Skeletal muscle satellite cell (primary cell): ENCODE measurements at regions not wholly inside any gene's neighbourhood (a gene's known extent, or its start where the extent isn't known, plus 50 kb on each side); places are given as distances from the start of the nearest gene placed in this dataset.

Experiments
- H3K27me3 ChIP-seq: 2 replicates; pipeline ENCODE4 v1.7.0; 2013; ENCODE audit warnings: low read length; ENCODE audit not compliant: control insufficient read depth, insufficient read depth
- H3K36me3 ChIP-seq: 2 replicates; pipeline ENCODE4 v1.7.0; 2013; ENCODE audit warnings: mild to moderate bottlenecking, control low read depth, low read length; ENCODE audit not compliant: insufficient read depth
- H3K4me1 ChIP-seq: 2 replicates; pipeline ENCODE4 v1.7.0; 2013; ENCODE audit warnings: low read length; ENCODE audit not compliant: control insufficient read depth, insufficient read depth
- H3K4me2 ChIP-seq: 2 replicates; pipeline ENCODE4 v1.7.0; 2013; ENCODE audit warnings: mild to moderate bottlenecking, low read length
- H3K4me3 ChIP-seq: 2 replicates; pipeline ENCODE4 v1.7.0; 2013; ENCODE audit warnings: low read length
- H3K9ac ChIP-seq: 2 replicates; pipeline ENCODE4 v1.7.0; 2013; ENCODE audit warnings: mild to moderate bottlenecking, low read depth, low read length, moderate library complexity
- H3K9me3 ChIP-seq: replicated peaks from 2 replicates; pipeline ENCODE4 v1.7.0; 2013; ENCODE audit warnings: mild to moderate bottlenecking, control low read depth, low read length

- H3K9ac ChIP-seq: no peak overlapping the region
- no peak overlapping the region for H3K4me2 ChIP-seq
- H3K9me3 ChIP-seq: no peaks in the 10 kb centered on the region
- H3K27me3 ChIP-seq: no peaks in the 10 kb centered on the region
- no peaks in the 10 kb centered on the region for H3K4me1 ChIP-seq
- no peak overlapping the region for H3K4me3 ChIP-seq
- H3K36me3 ChIP-seq: no peaks in the 10 kb centered on the region
Measured at GRCh38 chr4:19126903-19127302, 1105.3 kb upstream of the LCORL start.

GRCh38 chr4:19123681-19124080, 1102.1 kb upstream of the LCORL start:
- Histone ChIP-seq H3K4me1 (no peaks in the 10 kb centered on the region), H3K4me2 (no peak overlapping the region), H3K9me3 (no peaks in the 10 kb centered on the region), H3K9ac (no peak overlapping the region), H3K27me3 (no peaks in the 10 kb centered on the region), H3K4me3 (no peak overlapping the region), H3K36me3 (no peaks in the 10 kb centered on the region)

- no peaks in the 10 kb centered on the region for H3K27me3 ChIP-seq
- H3K9me3 ChIP-seq: no peaks in the 10 kb centered on the region
- H3K4me2 ChIP-seq: no peak overlapping the region
- H3K4me1 ChIP-seq: no peaks in the 10 kb centered on the region
- no peak overlapping the region for H3K9ac ChIP-seq
- no peaks in the 10 kb centered on the region for H3K36me3 ChIP-seq
- no peak overlapping the region for H3K4me3 ChIP-seq
Measured at GRCh38 chr4:19119904-19120560, 1098.5 kb upstream of the LCORL start.

GRCh38 chr4:19117022-19117421, 1095.5 kb upstream of the LCORL start:
- Histone ChIP-seq H3K9me3 (no peaks in the 10 kb centered on the region), H3K4me3 (no peak overlapping the region), H3K9ac (no peak overlapping the region), H3K36me3 (no peaks in the 10 kb centered on the region), H3K4me2 (no peak overlapping the region), H3K4me1 (no peaks in the 10 kb centered on the region), H3K27me3 (no peaks in the 10 kb centered on the region)

GRCh38 chr4:19104176-19104575, 1082.6 kb upstream of the LCORL start:
- Histone ChIP-seq H3K9me3 (no peaks in the 10 kb centered on the region), H3K4me2 (no peak overlapping the region), H3K4me3 (no peak overlapping the region), H3K36me3 (no peaks in the 10 kb centered on the region), H3K4me1 (no peaks in the 10 kb centered on the region), H3K9ac (no peak overlapping the region), H3K27me3 (no peaks in the 10 kb centered on the region)

- Histone ChIP-seq H3K27me3 (no peaks in the 10 kb centered on the region), H3K4me3 (no peak overlapping the region), H3K4me1 (no peaks in the 10 kb centered on the region), H3K36me3 (no peaks in the 10 kb centered on the region), H3K9ac (no peak overlapping the region), H3K9me3 (no peaks in the 10 kb centered on the region), H3K4me2 (no peak overlapping the region)
Measured at GRCh38 chr4:19095491-19096046, 1074.0 kb upstream of the LCORL start.

GRCh38 chr4:19093951-19094350, 1072.4 kb upstream of the LCORL start:
- H3K4me3 ChIP-seq: no peak overlapping the region
- no peaks in the 10 kb centered on the region for H3K27me3 ChIP-seq

GRCh38 chr4:19092797-19093196, 1071.2 kb upstream of the LCORL start:
- Histone ChIP-seq H3K9me3 (no peaks in the 10 kb centered on the region), H3K27me3 (no peaks in the 10 kb centered on the region), H3K4me2 (no peak overlapping the region), H3K9ac (no peak overlapping the region), H3K4me1 (no peaks in the 10 kb centered on the region), H3K36me3 (no peaks in the 10 kb centered on the region), H3K4me3 (no peak overlapping the region)

More at GRCh38 chr4:19093951-19094350, 1072.4 kb upstream of the LCORL start:
- Histone ChIP-seq H3K9me3 (no peaks in the 10 kb centered on the region), H3K9ac (no peak overlapping the region), H3K4me2 (no peak overlapping the region), H3K4me1 (no peaks in the 10 kb centered on the region), H3K36me3 (no peaks in the 10 kb centered on the region)

DNA sequence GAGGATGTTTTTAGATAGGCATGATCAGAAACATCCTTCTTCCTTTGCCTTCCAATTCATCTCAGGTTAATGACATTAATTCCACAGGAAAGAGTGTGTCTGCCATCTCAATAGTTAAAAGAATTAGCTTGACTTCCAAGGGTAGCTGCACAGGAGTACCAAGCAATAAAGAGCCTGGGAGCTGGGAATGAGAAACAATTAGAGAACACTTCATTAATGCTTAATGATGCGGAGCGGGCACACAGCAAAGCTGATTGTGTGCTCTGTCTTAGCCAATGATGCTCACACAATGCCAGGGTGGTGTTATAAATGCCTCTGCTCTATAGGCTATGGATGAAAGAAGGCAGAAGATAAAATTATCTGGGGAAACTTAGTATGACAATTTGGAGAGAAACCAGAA, 1052.5 kb upstream of the LCORL start:
- Histone ChIP-seq H3K36me3 (no peaks in the 10 kb centered on the region), H3K9ac (no peak overlapping the region), H3K9me3 (no peaks in the 10 kb centered on the region), H3K27me3 (no peaks in the 10 kb centered on the region), H3K4me3 (no peak overlapping the region), H3K4me2 (no peak overlapping the region), H3K4me1 (no peaks in the 10 kb centered on the region)

DNA sequence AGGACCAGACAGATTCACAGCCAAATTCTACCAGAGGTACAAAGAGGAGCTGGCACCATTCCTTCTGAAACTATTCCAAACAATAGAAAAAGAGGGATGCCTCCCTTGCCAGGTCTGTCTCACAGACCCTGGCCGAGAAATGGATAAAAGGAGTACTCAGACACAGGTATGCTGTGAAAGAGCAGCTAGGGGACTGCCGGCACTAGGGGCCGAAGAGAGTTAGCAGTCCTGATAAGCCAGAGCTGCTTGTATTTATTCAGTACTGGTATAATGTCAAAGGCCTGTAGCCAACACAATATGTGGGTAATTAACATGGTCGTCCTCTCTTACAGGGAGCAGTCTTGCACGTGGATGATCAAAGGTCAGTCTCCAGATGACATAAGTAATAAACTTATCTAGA, 1042.1 kb upstream of the LCORL start:
- no peak overlapping the region for H3K4me3 ChIP-seq
- H3K27me3 ChIP-seq: no peaks in the 10 kb centered on the region
- no peaks in the 10 kb centered on the region for H3K4me1 ChIP-seq
- H3K36me3 ChIP-seq: no peaks in the 10 kb centered on the region
- no peak overlapping the region for H3K9ac ChIP-seq
- H3K9me3 ChIP-seq: no peaks in the 10 kb centered on the region
- H3K4me2 ChIP-seq: no peak overlapping the region

- Histone ChIP-seq H3K4me2 (no peak overlapping the region), H3K9ac (no peak overlapping the region), H3K27me3 (no peaks in the 10 kb centered on the region), H3K4me3 (no peak overlapping the region), H3K36me3 (no peaks in the 10 kb centered on the region), H3K9me3 (no peaks in the 10 kb centered on the region), H3K4me1 (no peaks in the 10 kb centered on the region)
Measured at GRCh38 chr4:19054916-19055315, 1033.4 kb upstream of the LCORL start.

GRCh38 chr4:19051831-19052230, 1030.3 kb upstream of the LCORL start:
- Histone ChIP-seq H3K9me3 (no peaks in the 10 kb centered on the region), H3K27me3 (no peaks in the 10 kb centered on the region), H3K4me3 (no peak overlapping the region), H3K9ac (no peak overlapping the region), H3K36me3 (no peaks in the 10 kb centered on the region), H3K4me2 (no peak overlapping the region), H3K4me1 (no peaks in the 10 kb centered on the region)
